ENCODE measurements at regions not wholly inside any gene's neighbourhood (a gene's known extent, or its start where the extent isn't known, plus 50 kb on each side); places are given as distances from the start of the nearest gene placed in this dataset.

- TF ChIP-seq CTCF (IDR thresholded peaks at IDR 0.05) = no peak
- no peak for TF ChIP-seq EZH2 (IDR thresholded peaks at IDR 0.05; ENCODE audit: borderline replicate concordance, insufficient read depth, low read depth, low read length, poor library complexity, severe bottlenecking)
Measured at GRCh38 chr2:142339261-142339660, 208.4 kb upstream of the LRP1B start.

Measured in B cell (primary cell).